OCI-LY7 (cell line): ENCODE measurements at regions not wholly inside any gene's neighbourhood (a gene's known extent, or its start where the extent isn't known, plus 50 kb on each side); places are given as distances from the start of the nearest gene placed in this dataset. TPM values are rescaled to one million over a fixed set of nuclear protein-coding genes. Genes with fewer than 3 reads are reported as not detected.

ENCODE experiments used
- BruUV-seq: library from RNA; stranded (reverse); fragments of 400-500 nt; replicated peaks from 2 replicates; lab custom pipeline; 2021; lab: Mats Ljungman, UMichigan
- CTCF ChIA-PET: fragments of 300-600 bp; sonication (Branson Sonifier 250); formaldehyde crosslinking; loops from one replicate; lab custom pipeline; 2022; ENCODE audit warnings: antibody characterized with exemption; ENCODE audit not compliant: unreplicated experiment; lab: Charles Lee
- POLR2A ChIA-PET: fragments of 300-600 bp; sonication (Branson Sonifier 250); formaldehyde crosslinking; loops from one replicate; lab custom pipeline; 2022; ENCODE audit warnings: antibody characterized with exemption; lab: Charles Lee
- DNase-seq: peaks from one replicate; pipeline ENCODE4 v3.0.0-alpha.2; 2015; ENCODE audit warnings: low spot score
- H2AFZ ChIP-seq: fragments of 200-600 bp; sonication (generic), shearing (Covaris generic); 2 replicates; pipeline ENCODE4 v1.6.1; 2014; ENCODE audit warnings: mild to moderate bottlenecking, antibody characterized with exemption, low read length, moderate library complexity
- H3K27ac ChIP-seq: fragments of 200-600 bp; sonication (generic); 2 replicates; pipeline ENCODE4 v1.5.1; 2014; ENCODE audit warnings: mixed run types, low read depth, mild to moderate bottlenecking, moderate library complexity, low read length, inconsistent platforms; ENCODE audit not compliant: poor library complexity, severe bottlenecking
- H3K36me3 ChIP-seq: fragments of 200-600 bp; sonication (generic); 2 replicates; pipeline ENCODE4 v1.6.1; 2014; ENCODE audit warnings: mild to moderate bottlenecking, antibody characterized with exemption, low read length, moderate library complexity, mixed read lengths; ENCODE audit not compliant: insufficient read depth
- H3K4me1 ChIP-seq: fragments of 200-600 bp; sonication (generic); 2 replicates; pipeline ENCODE4 v1.5.1; 2014; ENCODE audit warnings: mild to moderate bottlenecking, low read length; ENCODE audit not compliant: insufficient read depth, poor library complexity, severe bottlenecking
- H3K4me2 ChIP-seq: fragments of 200-600 bp; sonication (generic); 2 replicates; pipeline ENCODE4 v1.6.1; 2014; ENCODE audit warnings: mild to moderate bottlenecking, low read length
- H3K4me3 ChIP-seq: fragments of 200-600 bp; sonication (generic); 2 replicates; pipeline ENCODE4 v1.5.1; 2014; ENCODE audit warnings: mild to moderate bottlenecking, low read depth, low read length; ENCODE audit not compliant: poor library complexity, severe bottlenecking
- H3K79me2 ChIP-seq: fragments of 200-600 bp; sonication (generic); 2 replicates; pipeline ENCODE4 v1.6.1; 2016; ENCODE audit warnings: low read depth, mild to moderate bottlenecking, low read length, moderate library complexity, mixed read lengths; ENCODE audit not compliant: insufficient read depth
- H3K9me2 ChIP-seq: fragments of 200-600 bp; sonication (generic); 2 replicates; pipeline ENCODE4 v1.6.1; 2016; ENCODE audit warnings: mild to moderate bottlenecking, low read length, mixed read lengths; ENCODE audit not compliant: insufficient read depth
- H3K9me3 ChIP-seq: fragments of 200-600 bp; sonication (generic); 2 replicates; pipeline ENCODE4 v1.6.1; 2014; ENCODE audit warnings: mild to moderate bottlenecking, mixed run types, low read length, mixed read lengths
- H4K20me1 ChIP-seq: fragments of 200-600 bp; sonication (generic); 2 replicates; pipeline ENCODE4 v1.6.1; 2014; ENCODE audit warnings: mild to moderate bottlenecking, antibody characterized with exemption, low read length, moderate library complexity, mixed read lengths; ENCODE audit not compliant: insufficient read depth
- CTCF ChIP-seq: fragments of 200-600 bp; sonication (generic); conservative IDR thresholded peaks from 2 replicates; pipeline ENCODE4 v1.5.1; 2014; ENCODE audit warnings: mild to moderate bottlenecking, antibody characterized with exemption, low read length, moderate library complexity, mixed read lengths
- EZH2phosphoT487 ChIP-seq: fragments of 200-600 bp; sonication (generic); IDR thresholded peaks from 2 replicates; pipeline ENCODE4 v1.6.1; 2018; ENCODE audit warnings: low read depth, borderline replicate concordance, mild to moderate bottlenecking, mixed run types, antibody characterized with exemption, low read length, moderate library complexity, mixed read lengths
- intact Hi-C: fragments of 100-400 bp; cut with micrococcal nuclease; formaldehyde crosslinking; loops from one replicate; pipeline ENCODE4 v1.10.0; 2022; ENCODE audit not compliant: unreplicated experiment
- small RNA-seq: library from RNA; depleted of rRNA; stranded (forward); fragments of <200 nt; gene quantifications from one replicate; pipeline ENCODE3, GENCODE V24; 2014

DNA sequence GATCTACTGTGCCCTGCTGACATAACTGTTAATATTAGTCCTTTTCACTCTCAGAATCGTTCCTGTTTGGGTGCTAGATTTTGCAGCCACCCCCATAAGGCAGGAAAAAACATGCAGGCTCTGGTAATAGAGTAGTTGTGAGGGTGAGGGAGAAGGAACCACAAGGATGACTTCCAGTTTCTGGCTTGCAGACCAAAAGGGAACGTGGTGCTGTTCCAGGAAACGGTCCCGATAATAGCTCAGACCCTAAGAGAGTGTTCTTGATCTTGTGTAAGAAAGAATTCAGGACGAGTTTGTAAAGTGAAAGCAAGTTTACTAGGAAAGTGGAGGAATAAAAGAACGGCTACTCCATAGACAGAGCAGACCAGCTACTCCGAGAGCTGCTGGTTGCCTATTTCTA lies 50.7 kb upstream of the RHOU start:
- no peak overlapping the region for H3K27ac ChIP-seq
- H3K79me2 ChIP-seq: no peaks in the 10 kb centered on the region
- no peak for TF ChIP-seq CTCF
- TF ChIP-seq EZH2phosphoT487: no peak
- H3K4me1 ChIP-seq: no peaks in the 10 kb centered on the region
- no peak overlapping the region for H3K4me3 ChIP-seq
- no peaks in the 10 kb centered on the region for H4K20me1 ChIP-seq
- H3K9me3 ChIP-seq: no peaks in the 10 kb centered on the region
- ChIA-PET CTCF (no interaction called here), POLR2A (no interaction called here)
- intact Hi-C loops: no loop called here
- H2AFZ ChIP-seq: no peak overlapping the region
- no TSS peak for BruUV-seq
- H3K9me2 ChIP-seq: no peaks in the 10 kb centered on the region
- H3K4me2 ChIP-seq: no peak overlapping the region
- DNase-seq: no peak
- no peaks in the 10 kb centered on the region for H3K36me3 ChIP-seq

- ChIA-PET POLR2A (interaction anchor here (0.7 kb wide), 1 partner anchor 381 kb away, joined by 3 read pairs; no protein-coding TSS in a partner anchor), CTCF (no interaction called here)
- no peak overlapping the region for H3K27ac ChIP-seq
- no peak for TF ChIP-seq EZH2phosphoT487
- TF ChIP-seq CTCF: no peak
- H3K36me3 ChIP-seq: no peaks in the 10 kb centered on the region
- H3K9me3 ChIP-seq: no peaks in the 10 kb centered on the region
- H3K4me2 ChIP-seq: no peak overlapping the region
- intact Hi-C loops: no loop called here
- BruUV-seq: no TSS peak
- H2AFZ ChIP-seq: no peak overlapping the region
- no peaks in the 10 kb centered on the region for H4K20me1 ChIP-seq
- no peaks in the 10 kb centered on the region for H3K9me2 ChIP-seq
- no peaks in the 10 kb centered on the region for H3K79me2 ChIP-seq
- no peak overlapping the region for H3K4me3 ChIP-seq
- H3K4me1 ChIP-seq: no peaks in the 10 kb centered on the region
- DNase-seq: no peak
Measured at GRCh38 chr1:228685081-228685660, 50.1 kb upstream of the RHOU start.

Small RNAs in the stretch of these regions (small RNA-seq; reads per million reads assigned to genes)
- gene RF00432: not detected
- not detected for gene RNA5S10
- not detected for gene RNA5S11
- gene RNA5S12: not detected
- gene RNA5S13: not detected
- not detected for gene RNA5S14
- not detected for gene RNA5S15
- gene RNA5S16: not detected
- gene RNA5S17: not detected
- not detected for gene RNA5S2
- not detected for gene RNA5S3
- not detected for gene RNA5S4
- not detected for gene RNA5S5
- gene RNA5S6: not detected
- gene RNA5S7: not detected
- not detected for gene RNA5S8
- gene RNA5S9: not detected
- not detected for gene RNA5SP18
